ENCODE measurements at regions not wholly inside any gene's neighbourhood (a gene's known extent, or its start where the extent isn't known, plus 50 kb on each side); places are given as distances from the start of the nearest gene placed in this dataset.
"Not testable (repeated sequence)": the region's sequence is repeated elsewhere in the genome, so short reads cannot be mapped to it uniquely, and the experiment has no call there.

- no peaks in the 10 kb centered on the region for H3K9me3 Mint-ChIP-seq
- H3K4me1 Mint-ChIP-seq (ENCODE audit: low read depth) = no peaks in the 10 kb centered on the region
- intact Hi-C loops (cut with micrococcal nuclease) = no loop called here
- H3K27ac Mint-ChIP-seq = no peak overlapping the region
- no peaks in the 10 kb centered on the region for H3K36me3 Mint-ChIP-seq (ENCODE audit: low read depth)
- DNase-seq (ENCODE audit: low spot score) = no peak
- H3K4me3 Mint-ChIP-seq = no peak overlapping the region
- no peaks in the 10 kb centered on the region for H3K27me3 Mint-ChIP-seq (ENCODE audit: insufficient read depth)
These were observed 156.2 kb upstream of the ZNF618 start for GRCh38 chr9:113719919-113720318.

DNA sequence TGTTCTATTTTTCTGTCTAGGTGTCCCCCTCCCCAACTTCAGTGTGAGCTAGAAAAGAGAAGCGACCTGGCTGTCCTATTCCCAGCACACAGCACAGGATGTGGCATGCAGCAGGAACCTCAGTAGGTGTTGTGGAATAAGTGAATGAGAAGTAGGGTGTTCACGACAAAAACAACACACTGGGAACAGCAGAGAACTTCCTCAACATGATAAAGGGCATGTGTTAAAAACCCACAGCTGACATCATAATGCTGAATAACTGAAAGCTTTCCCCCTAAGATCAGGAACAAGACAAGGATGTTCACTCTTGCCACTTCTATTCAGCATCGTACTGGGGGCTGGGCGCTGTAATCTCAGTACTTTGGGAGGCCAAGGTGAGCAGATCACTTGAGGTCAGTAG is 155.6 kb upstream of the ZNF618 start:
- Mint-ChIP-seq H3K9me3 (no peaks in the 10 kb centered on the region), H3K4me1 (ENCODE audit: low read depth) (no peaks in the 10 kb centered on the region), H3K36me3 (ENCODE audit: low read depth) (no peaks in the 10 kb centered on the region), H3K4me3 (no peak overlapping the region), H3K27me3 (ENCODE audit: insufficient read depth) (no peaks in the 10 kb centered on the region), H3K27ac (no peak overlapping the region)
- DNase-seq (ENCODE audit: low spot score) = no peak
- intact Hi-C loops (cut with micrococcal nuclease) = no loop called here

GRCh38 chr9:113721856-113722255 is 154.3 kb upstream of the ZNF618 start:
- H3K36me3 Mint-ChIP-seq (ENCODE audit: low read depth) = no peaks in the 10 kb centered on the region
- H3K4me3 Mint-ChIP-seq = no peak overlapping the region
- H3K27me3 Mint-ChIP-seq (ENCODE audit: insufficient read depth) = no peaks in the 10 kb centered on the region
- no peak for DNase-seq (ENCODE audit: low spot score)
- no peaks in the 10 kb centered on the region for H3K4me1 Mint-ChIP-seq (ENCODE audit: low read depth)
- H3K27ac Mint-ChIP-seq = no peak overlapping the region
- intact Hi-C loops (cut with micrococcal nuclease) = no loop called here
- no peaks in the 10 kb centered on the region for H3K9me3 Mint-ChIP-seq

GRCh38 chr9:113724202-113724601 is 151.9 kb upstream of the ZNF618 start:
- Mint-ChIP-seq H3K4me1 (ENCODE audit: low read depth) (no peaks in the 10 kb centered on the region), H3K9me3 (peaks cover 4% of the 10 kb centered on the region), H3K27me3 (ENCODE audit: insufficient read depth) (no peaks in the 10 kb centered on the region), H3K36me3 (ENCODE audit: low read depth) (no peaks in the 10 kb centered on the region), H3K27ac (no peak overlapping the region), H3K4me3 (no peak overlapping the region)
- DNase-seq (ENCODE audit: low spot score) = no peak
- intact Hi-C loops (cut with micrococcal nuclease) = no loop called here

DNA sequence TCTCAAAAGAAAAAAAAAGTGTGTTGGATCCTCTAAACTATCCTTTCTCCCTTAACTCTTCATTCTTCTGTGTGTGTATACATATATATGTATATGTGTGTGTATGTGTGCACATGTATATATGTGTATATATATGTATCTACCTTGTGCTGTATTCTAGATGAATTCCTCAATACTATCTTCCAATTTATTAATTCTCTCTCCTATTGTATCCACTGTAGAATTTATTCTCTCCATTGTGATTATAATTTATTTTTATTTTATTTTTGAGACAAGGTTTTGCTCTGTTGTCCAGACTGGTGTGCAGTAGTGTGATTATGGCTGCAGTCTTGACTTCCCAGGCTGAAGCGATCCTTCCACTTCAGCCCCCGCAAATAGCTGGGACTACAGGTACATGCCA is 147.1 kb upstream of the ZNF618 start:
- Mint-ChIP-seq H3K36me3 (ENCODE audit: low read depth) (no peaks in the 10 kb centered on the region), H3K4me1 (ENCODE audit: low read depth) (no peaks in the 10 kb centered on the region), H3K27ac (no peak overlapping the region), H3K27me3 (ENCODE audit: insufficient read depth) (peaks cover 6% of the 10 kb centered on the region), H3K4me3 (no peak overlapping the region), H3K9me3 (peaks cover 17% of the 10 kb centered on the region)
- no peak for DNase-seq (ENCODE audit: low spot score)
- intact Hi-C loops (cut with micrococcal nuclease) = no loop called here

- H3K4me3 Mint-ChIP-seq = no peak overlapping the region
These were observed 141.3 kb upstream of the ZNF618 start for GRCh38 chr9:113734826-113735225.

GRCh38 chr9:113737517-113738271 is 138.4 kb upstream of the ZNF618 start:
- no peaks in the 10 kb centered on the region for H3K36me3 Mint-ChIP-seq (ENCODE audit: low read depth)
- H3K9me3 Mint-ChIP-seq = no peaks in the 10 kb centered on the region
- H3K4me1 Mint-ChIP-seq (ENCODE audit: low read depth) = no peaks in the 10 kb centered on the region
- H3K27me3 Mint-ChIP-seq (ENCODE audit: insufficient read depth) = peaks cover 2% of the 10 kb centered on the region
- H3K4me3 Mint-ChIP-seq = no peak overlapping the region
- no peak overlapping the region for H3K27ac Mint-ChIP-seq
- intact Hi-C loops (cut with micrococcal nuclease) = no loop called here
- DNase-seq (ENCODE audit: low spot score) = no peak

More at GRCh38 chr9:113734826-113735225, 141.3 kb upstream of the ZNF618 start:
- Mint-ChIP-seq H3K27ac (no peak overlapping the region), H3K4me1 (ENCODE audit: low read depth) (no peaks in the 10 kb centered on the region), H3K9me3 (peaks cover 11% of the 10 kb centered on the region), H3K27me3 (ENCODE audit: insufficient read depth) (peaks cover 7% of the 10 kb centered on the region), H3K36me3 (ENCODE audit: low read depth) (no peaks in the 10 kb centered on the region)
- DNase-seq (ENCODE audit: low spot score) = no peak
- intact Hi-C loops (cut with micrococcal nuclease) = no loop called here

- Mint-ChIP-seq H3K36me3 (ENCODE audit: low read depth) (no peaks in the 10 kb centered on the region), H3K9me3 (no peaks in the 10 kb centered on the region), H3K27ac (no peak overlapping the region), H3K4me3 (no peak overlapping the region), H3K4me1 (ENCODE audit: low read depth) (no peaks in the 10 kb centered on the region), H3K27me3 (ENCODE audit: insufficient read depth) (peaks cover 2% of the 10 kb centered on the region)
- no peak for DNase-seq (ENCODE audit: low spot score)
- intact Hi-C loops (cut with micrococcal nuclease) = no loop called here
These were observed 137.6 kb upstream of the ZNF618 start for GRCh38 chr9:113738496-113738892.

- Mint-ChIP-seq H3K4me1 (ENCODE audit: low read depth) (no peaks in the 10 kb centered on the region), H3K4me3 (no peak overlapping the region), H3K9me3 (no peaks in the 10 kb centered on the region), H3K36me3 (ENCODE audit: low read depth) (no peaks in the 10 kb centered on the region), H3K27me3 (ENCODE audit: insufficient read depth) (peaks cover 2% of the 10 kb centered on the region), H3K27ac (no peak overlapping the region)
- intact Hi-C loops (cut with micrococcal nuclease) = no loop called here
- DNase-seq (ENCODE audit: low spot score) = no peak
These were observed 137.1 kb upstream of the ZNF618 start for GRCh38 chr9:113738893-113739604.

- H3K4me3 Mint-ChIP-seq; intact Hi-C loops (cut with micrococcal nuclease); H3K27ac Mint-ChIP-seq; H3K9me3 Mint-ChIP-seq; H3K36me3 Mint-ChIP-seq (ENCODE audit: low read depth); H3K4me1 Mint-ChIP-seq (ENCODE audit: low read depth); DNase-seq (ENCODE audit: low spot score); H3K27me3 Mint-ChIP-seq (ENCODE audit: insufficient read depth): not testable (repeated sequence)
These were observed 136.3 kb upstream of the ZNF618 start for GRCh38 chr9:113739605-113740507.

DNA sequence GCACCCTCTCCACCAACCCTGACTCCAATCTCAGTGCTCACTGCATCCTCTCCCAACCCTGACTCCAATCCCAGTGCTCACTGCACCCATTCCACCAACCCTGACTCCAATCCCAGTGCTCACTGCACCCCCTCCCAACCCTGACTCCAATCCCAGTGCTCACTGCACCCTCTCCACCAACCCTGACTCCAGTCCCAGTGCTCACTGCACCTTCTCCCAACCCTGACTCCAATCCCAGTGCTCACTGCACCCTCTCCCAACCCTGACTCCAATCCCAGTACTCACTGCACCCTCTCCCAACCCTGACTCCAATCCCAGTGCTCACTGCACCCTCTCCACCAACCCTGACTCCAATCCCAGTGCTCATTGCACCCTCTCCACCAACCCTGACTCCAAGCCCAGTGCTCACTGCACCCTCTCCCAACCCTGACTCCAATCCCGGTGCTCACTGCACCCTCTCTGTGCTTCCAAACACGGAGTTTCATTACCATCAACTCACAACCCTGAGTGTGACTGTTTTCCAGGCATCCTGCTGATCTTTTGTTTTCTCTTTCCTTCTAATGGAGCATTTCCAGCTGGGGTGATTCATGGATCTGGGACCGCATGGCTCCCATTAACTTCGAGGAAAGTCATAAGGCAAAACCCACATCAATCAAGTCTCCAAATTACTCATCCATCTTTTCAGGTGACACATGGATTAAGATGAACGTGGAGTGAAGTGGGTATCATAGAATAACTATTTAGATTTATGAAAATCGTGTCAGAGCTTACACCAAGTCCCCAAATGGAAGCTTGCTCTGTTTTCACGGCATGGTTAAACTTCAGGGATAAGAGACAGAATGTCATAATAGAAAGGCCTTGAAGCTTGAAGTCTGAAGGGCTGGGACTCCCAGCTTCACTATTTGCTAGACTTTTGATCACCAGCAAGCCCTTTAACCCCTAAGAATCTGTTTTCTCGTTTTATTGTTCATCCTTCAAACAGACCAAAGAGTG is 135.3 kb upstream of the ZNF618 start:
- H3K4me1 Mint-ChIP-seq (ENCODE audit: low read depth); DNase-seq (ENCODE audit: low spot score); H3K27me3 Mint-ChIP-seq (ENCODE audit: insufficient read depth); H3K4me3 Mint-ChIP-seq; intact Hi-C loops (cut with micrococcal nuclease); H3K27ac Mint-ChIP-seq; H3K9me3 Mint-ChIP-seq; H3K36me3 Mint-ChIP-seq (ENCODE audit: low read depth): not testable (repeated sequence)

Measured in activated T-helper 1 cell treated with anti-CD3 and anti-CD28 coated beads, Interleukin-12 subunit alpha, Interleukin-12 subunit beta, Interleukin-2, Interleukin-4 antibody, amounts not matched to agents 30 ng/mL and 10 ng/mL and 1 ng/mL, durations not matched to agents 14 hours and 24 hours and 36 hours (primary cell).